Umbilical cord (tissue), 1 donor: ENCODE measurements at regions not wholly inside any gene's neighbourhood (a gene's known extent, or its start where the extent isn't known, plus 50 kb on each side); places are given as distances from the start of the nearest gene placed in this dataset.
"Not testable (repeated sequence)": the region's sequence is repeated elsewhere in the genome, so short reads cannot be mapped to it uniquely, and the experiment has no call there.

ENCODE experiments used
- DNase-seq: peaks from one replicate; pipeline ENCODE4 v3.0.0-alpha.2; 2015; ENCODE audit warnings: low spot score

DNA sequence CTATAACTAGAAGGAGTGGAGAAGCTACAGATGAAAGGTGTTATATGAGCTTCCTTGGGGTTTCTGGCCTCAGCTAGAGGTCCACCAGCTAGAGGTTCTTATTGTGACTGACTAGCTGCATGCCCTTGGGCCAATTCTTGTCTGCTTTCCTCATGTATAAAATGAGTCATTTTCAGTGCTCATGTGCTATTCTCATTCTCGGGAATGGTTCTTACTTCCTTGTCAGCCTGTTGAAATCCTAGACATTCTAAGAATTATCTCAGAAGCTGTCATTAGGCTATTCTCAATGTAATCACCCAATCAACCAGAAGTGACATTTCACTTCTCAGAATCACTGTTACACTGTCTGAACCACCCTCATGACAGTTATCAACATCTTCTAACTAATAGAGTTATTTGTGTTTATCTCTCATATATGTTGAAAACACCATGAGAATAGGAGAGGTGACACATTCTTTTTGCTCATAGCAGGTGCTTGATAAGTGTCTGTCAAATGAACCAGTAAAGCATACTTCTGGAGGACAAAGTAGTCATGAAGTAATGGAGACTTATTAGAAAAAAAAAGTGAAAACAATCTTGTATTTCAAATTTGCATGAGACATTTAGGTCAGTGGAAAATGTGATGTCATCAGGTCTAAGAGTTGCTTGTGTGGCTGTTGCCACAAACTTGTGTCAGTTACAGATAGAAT lies 122.8 kb upstream of the IVNS1ABP start:
- peak; percentile 18 for DNase-seq

DNA sequence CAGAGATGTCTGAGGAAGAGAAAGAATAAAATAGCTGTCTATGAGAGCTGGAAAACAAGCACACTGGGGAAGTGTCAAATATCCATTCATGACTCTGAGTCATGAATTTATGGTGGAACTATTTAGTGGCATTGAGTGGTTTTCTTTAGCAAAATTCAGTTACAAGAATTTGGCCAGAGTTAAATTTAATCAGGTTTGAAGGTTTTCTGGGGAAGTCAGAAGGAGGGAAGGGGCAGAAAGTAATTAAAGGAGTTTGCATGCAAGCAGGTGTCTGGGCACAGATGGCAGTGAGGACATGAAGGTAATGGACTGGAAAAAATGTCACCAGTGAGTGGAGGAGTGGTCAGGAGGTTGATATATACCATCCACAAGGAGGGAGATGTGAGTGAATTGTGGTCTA lies 121.9 kb upstream of the IVNS1ABP start:
- DNase-seq = no peak

DNA sequence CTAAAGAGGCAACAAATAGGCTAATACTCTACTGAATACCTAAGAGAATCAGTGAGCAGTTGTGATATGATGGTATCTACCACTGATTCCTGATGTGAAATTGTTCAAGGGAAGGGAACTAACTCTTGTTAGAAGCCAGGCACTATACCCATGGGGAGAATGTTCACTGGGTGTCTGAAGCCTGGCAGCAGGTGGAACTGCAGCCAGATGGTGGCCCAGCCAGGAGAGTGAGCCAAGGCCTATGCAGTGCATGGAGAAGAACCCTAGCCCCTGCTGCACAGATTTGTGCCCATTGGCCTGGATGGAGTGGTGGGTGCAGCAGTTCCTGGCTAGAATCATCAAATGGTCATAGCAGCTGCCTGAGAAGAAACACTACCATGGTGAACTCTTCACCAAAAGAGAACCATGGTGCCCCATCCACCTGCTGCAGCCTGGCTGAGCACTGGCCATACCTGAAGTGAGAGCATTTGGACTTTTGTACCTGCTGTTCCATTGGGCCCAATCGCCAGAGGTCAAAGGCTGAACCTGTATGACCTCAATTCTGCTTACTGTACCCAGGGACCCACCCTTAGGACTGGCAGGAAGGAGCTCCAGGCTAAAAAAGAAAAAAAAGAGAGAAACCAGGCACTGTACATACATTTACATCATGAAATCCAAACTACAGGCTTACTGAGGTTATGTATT lies 118.8 kb upstream of the IVNS1ABP start:
- no peak for DNase-seq

DNA sequence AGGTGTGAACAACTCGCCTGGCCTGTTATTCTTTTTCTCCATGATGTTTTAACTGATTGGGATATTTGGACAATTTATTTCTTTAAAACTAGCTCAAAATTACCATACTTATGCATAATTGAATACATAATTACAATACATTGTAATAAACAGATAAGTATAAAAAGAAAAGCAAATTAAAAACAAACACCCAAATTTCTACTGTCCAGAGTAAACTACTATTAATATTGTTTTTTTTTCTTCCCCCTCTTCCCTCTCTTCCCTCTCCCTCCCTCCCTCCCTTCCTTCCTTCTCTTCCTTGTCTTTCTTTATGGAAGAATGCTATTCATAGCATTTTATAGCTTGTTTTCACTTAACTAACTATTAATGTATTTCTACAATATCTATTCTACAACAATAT lies 117.7 kb upstream of the IVNS1ABP start:
- no peak for DNase-seq

DNA sequence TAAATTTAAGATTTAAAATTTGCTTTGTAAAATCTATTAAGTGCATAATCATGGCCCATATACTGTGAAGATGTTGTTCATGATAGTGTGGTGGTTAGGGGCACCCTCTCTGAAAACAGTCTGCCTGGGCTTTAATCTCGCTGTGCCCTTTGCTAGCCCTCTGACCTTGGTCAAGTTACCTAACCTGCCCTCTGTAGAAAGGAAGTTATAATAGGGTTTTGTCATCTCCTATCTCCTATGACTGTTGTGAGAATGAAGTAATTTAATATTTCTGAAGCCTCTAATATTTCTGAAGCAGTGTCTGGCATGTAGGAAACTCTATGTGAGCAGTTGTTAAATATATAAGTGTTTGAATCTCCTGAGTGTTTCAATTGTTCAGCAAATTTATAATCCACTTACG lies 116.6 kb upstream of the IVNS1ABP start:
- DNase-seq = no peak

DNA sequence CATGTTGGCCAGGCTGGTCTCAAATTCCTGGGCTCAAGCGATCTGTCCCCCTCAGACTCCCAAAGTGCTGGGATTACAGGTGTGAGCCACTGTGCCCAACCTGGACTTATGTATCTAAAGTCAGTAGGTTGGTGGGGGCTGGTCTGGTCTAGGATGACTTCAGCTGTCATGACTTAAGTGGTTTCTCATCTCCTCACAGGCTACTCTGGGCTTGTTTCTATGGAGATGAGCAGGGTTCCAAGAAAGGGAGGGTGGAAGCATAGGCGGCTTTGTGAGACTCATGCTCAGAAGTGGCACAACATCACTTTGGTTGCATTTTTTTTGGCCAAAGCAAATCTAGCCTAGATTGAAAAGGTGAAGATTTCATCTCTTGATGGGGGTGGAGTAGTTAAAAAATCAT lies 115.9 kb upstream of the IVNS1ABP start:
- DNase-seq = no peak

DNA sequence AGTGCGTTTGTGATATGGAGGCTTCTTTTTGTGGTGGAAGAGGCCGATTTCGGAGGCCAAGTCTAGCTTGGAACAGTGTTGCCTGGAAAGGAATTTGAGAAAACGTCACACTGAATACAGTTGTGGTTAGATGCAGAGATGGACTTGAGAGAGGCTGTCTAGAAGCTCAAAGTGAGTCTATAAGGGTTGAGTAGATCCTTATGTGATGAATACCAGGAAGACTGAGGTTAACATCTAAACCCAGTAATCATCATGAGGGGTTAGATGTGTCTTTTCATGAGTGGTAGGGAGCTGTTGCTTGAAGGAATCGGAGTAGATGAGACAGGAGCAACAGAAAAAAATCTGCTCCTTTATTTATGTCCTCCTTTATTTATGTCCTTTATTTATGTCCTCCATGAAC lies 114.6 kb upstream of the IVNS1ABP start:
- DNase-seq = no peak

DNA sequence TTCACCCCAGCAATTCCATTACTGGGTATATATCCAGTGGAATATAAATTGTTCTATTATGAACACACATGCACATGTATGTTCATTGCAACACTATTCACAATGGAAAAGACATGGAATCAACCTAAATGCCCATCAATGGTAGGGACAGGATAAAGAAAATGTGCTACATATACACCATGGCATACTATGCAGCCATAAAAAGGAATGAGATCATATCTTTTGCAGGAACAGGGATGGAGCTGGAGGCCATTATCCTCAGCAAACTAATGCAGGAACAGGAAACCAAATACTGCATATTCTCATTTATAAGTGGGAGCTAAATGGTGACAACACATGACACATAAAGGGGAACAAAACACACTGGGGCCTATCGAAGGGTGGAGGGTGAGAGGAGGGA lies 112.6 kb upstream of the IVNS1ABP start:
- DNase-seq = not testable (repeated sequence)

DNA sequence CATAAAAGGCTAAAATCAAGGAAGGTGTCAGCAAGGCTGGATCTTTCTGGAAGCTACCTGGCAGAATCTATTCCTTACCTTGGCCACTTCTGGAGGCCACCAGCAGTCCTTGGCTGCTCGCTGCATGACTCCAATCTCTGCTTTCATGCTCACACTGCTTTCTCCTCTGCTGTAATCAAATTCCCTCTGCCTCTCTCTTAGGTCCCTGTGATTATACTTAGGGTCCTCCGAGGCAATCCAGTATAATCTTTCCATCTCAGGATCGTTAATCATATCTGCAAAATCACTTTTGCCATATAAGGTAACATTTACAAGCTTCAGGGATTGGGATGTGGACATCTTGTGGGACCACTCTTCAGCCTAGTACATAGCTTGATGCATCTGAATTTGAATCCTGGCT lies 110.7 kb upstream of the IVNS1ABP start:
- no peak for DNase-seq

DNA sequence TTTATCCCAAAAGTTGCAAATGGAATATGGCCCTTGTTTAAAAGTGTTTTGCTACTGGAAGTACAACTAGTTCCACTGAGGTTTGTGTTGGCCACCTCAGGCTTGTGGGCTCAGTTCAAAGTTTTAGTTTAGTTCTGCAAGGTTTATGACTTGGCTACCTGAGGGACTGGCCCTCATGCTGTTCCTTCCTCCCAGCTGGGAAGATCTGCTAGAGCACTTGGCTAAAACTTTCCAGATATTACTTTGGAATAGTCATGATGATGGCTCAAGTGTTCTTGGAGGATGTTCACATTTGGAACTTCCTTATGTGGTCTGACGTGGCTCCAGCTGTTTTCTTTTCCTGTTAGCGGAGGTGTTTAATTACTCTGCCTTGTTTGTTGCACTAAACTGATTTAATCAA lies 110.2 kb upstream of the IVNS1ABP start:
- DNase-seq = no peak

DNA sequence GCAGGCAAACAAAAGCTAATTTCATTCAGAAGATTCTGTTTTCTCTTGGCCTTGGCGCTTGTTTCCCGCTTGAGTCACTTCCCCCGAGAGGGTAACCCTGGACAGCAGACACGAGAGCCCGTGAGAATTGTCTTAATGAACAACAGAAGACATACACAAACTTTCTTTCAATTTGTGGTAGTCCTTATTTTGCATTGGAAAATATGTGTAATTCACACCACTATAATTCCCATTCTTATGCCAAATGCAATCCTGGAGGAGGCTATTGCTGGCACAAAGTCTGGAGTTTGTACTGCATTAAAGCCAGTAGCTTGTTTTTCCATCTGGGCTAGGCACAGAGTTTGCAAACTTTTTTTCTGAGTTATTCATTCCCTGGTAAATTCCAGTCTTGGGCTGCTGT lies 109.8 kb upstream of the IVNS1ABP start:
- DNase-seq = no peak

DNA sequence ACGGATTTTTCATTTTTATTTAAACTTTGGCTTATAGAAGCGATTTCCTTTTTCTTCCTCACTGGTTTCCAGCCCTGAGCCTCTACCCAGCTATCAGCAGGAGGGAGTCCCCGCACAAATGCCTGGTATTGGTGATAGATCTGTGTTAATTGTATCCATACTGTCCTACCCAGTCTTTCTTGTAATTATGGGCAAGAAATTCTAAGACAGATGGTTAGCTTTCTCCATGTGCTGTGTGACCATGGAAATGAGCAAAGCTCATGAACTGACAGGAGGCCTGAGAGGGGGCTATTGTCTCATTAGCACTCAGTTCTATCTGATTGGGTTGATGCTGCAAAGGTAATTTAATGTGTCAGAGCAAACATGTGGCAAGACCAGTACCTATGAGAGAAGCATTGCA lies 108.1 kb upstream of the IVNS1ABP start:
- DNase-seq = no peak

DNA sequence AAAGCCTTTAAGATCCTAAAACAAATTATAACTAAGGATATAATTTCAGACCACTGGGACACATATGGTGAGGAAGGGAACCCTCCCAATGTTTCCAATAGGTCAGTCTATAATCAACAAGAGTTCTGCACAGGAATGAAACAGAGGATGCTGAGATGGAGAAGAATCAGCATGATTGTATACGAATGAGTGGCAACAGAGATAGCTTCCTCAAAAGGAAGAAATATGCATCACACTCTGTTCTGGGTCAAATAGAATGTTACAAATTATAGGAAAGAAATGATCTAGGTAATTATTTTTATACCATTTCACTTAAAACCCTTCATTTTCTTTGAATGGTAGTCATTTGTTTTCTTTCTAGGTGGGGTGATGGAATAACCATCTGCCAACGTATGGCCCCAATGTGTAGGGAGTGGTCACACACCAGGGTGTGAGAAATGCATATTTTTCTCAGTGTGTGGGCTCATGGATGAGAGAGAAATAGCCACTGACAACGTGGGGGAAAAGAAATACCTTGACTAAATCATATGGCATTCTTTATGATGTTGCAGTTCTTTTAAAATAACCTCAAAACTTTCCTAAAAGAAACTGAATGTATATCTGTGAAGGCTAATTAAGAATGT lies 104.6 kb upstream of the IVNS1ABP start:
- DNase-seq = no peak

DNA sequence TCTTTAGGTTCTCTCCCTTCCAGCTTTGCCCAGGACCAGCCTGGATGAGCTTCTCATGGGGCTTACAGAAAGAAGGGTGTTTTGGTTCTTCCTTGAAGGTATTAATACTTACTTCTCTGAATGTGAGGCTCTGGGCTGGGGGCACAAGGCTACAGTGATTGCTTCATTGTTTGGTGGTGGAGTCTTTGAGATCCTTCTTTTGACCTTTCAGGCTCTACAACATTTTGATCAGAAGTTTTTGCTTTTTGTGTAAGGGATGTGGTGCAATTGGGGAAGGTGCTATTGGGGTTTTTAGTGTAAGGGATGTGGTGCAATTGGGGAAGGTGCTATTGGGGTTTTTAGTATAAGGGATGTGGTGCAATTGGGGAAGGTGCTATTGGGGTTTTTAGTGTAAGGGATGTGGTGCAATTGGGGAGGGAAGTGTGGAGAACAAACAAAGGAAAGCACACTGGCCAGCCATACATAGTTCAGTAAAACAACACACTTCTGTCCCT lies 103.6 kb upstream of the IVNS1ABP start:
- no peak for DNase-seq

DNA sequence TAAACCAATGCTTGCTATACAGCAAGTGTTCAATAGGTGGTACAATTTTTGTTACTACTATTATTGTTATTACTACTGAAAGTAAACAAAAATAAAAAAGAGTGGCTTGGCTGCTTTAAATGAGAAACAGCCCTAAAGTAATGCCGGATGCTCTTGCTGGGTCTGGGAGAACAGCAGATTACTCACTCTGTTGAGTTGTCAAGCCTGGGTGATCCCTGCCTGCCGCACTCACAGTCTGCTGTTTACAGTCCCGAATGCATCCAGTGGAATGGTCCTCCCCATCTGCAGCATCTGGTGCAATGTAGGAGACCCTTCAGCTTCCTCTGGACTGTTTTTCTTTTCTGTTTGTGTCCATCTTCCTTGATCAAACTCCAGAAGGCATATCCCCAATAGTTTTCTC lies 102.7 kb upstream of the IVNS1ABP start:
- no peak for DNase-seq

DNA sequence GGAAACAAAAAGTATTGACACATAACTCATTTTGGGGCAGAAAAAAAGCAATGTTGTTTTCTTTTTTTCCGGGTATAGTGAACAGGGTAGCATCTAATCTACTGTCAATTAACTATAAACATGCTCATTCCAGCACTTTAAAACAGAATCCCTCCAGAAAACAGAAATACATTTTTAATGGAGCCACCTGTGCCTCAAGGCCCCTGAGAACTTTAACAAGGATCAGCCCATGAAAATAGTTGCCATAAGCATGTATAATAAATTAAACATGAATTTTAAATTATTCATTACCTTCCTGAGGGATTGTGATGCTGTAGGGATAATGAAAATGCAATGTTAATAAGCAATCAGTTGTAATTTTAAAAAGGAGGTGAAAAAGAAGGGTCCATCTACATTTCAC lies 101.4 kb upstream of the IVNS1ABP start:
- no peak for DNase-seq

DNA sequence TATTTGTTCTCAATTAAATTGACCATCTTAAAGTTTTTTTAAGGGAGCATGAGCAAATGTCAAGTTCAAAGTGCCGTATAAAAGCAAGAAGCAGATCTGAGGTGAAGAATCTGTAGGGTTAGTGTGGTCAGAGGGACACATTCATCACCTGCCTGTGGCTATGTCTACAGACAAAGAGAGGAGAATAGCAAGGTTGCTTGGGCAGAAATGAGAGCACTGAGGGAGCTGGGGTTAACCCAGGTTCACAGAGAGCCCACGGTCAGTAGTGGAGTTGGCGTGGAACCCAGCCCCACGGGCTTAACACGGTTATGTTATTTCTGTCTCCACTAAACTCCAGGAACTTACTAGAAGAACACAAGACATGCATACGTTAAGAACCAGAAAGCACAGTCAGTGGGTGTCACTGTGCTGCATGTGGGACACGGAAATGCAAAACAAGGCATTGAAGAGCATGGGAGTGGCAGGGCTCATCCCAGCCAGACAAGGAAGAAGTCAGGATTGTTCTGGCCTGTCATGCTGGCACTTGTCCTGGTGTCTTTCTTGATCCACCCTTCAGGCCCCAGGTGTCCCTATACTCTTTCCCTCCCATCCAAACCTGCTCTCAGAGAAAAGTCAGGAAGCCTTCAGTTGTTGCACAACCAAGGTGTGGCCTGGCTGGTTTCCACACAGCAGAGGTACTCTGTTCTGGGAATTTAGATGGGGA lies 95.5 kb upstream of the IVNS1ABP start:
- no peak for DNase-seq

DNA sequence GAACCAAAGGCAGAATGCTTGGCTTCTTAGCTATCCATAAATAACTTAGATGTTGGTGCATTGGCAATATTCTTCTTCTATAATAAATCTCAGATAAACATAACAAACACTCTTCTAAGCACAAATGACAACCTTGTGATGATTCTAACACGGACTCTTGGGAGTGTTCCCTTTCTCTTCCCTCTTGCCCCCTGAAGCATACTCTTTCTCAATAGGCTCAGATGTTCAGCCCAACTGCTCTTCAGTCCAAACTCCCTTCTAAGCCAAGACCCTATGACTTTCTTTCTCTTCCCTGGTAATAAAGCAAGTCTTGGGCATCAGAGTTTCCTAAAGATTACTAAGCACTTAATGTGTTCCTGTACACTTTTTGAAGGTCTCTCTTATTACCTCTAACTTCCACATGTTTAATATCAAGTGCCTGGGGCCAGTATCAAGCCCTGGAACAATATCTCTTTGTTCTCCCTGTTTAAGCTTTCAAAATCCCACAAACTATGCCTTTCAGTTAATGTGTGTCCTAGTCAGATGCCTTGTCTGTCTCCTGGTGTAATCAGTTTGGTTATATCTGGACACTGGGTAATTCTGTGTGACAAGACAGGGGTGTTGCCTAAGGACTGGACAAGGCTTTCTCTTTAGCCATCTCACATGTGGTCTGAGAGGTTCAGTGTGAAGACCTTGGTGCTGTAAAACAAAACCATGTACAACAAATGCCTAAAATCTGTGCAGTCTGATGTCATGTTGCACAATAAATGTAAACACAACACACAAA lies 92.9 kb upstream of the IVNS1ABP start:
- no peak for DNase-seq

DNA sequence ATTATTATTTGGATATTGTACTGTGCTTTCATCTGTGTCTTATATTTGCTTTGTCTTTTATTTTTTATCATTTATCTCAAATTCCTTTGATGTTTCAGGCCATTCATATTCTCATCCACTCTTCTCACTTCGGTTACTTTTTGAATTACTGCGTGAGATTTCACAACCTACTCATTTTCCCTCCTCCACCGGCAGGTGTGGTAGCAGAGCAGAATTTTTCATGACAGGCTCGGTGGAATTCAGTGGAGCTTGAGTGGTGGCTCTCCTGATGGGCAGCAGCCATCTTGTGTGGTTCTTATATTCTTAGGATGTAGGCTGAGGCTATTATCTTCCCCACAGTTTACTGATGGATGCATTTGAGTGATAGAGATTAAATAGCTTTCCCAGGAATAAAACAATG lies 92.3 kb upstream of the IVNS1ABP start:
- no peak for DNase-seq

DNA sequence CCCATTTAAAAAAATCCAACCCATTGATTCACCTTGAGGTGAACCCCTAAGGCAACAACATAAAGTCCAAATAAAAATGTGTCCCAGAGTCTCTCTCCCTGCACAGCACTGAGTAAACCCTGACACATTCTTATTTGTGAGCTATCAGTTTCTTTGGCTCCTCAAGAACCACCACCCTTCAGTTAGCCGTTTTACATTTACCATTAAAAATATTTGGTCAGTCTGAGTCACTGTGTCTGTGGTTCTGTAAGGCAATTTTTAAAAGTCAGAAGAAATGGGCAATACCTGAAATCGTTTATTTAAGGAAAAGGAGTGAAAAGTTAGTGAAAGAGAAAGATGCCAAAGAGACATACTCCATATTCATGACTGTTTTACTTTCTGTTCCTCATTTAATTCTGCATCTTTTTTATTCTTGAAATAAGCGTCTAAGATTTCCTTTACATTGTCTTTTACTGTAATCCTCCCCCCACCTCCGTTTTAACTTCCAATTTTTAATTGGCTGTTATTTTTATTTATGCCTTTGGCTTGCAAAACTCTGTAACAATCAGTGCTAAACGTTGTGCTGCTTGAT lies 91.7 kb upstream of the IVNS1ABP start:
- DNase-seq = no peak

DNA sequence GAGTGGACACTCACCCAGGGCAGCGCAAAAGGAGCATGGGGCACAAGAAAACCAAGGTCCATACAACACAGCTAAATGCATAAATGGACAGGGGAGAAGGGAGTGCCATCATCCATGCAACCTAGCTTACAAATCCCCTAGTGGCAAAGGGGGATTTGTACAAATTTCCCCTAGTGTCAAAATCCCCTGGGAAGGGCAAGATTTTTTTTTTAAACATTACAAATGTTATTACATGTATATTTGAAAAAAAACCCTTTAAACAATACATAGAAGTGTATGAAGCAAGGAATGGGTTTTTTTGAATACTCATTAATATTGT lies 89.6 kb upstream of the IVNS1ABP start:
- no peak for DNase-seq
